Hematopoietic multipotent progenitor cell (in vitro differentiated cells): ENCODE measurements at regions not wholly inside any gene's neighbourhood (a gene's known extent, or its start where the extent isn't known, plus 50 kb on each side); places are given as distances from the start of the nearest gene placed in this dataset.

Experiments
- DNase-seq, 3 donors: peaks; one replicate each; pipeline ENCODE4 v3.0.0-alpha.2; 2011 to 2015; ENCODE audit warnings: low read depth in 2 of 3, low spot score in 2 of 3

- DNase-seq: no peak
Observed at GRCh38 chr10:36638462-36639155, 486.8 kb upstream of the ANKRD30A start.

GRCh38 chr10:36636879-36637278 lies 488.5 kb upstream of the ANKRD30A start:
- DNase-seq: no peak

- DNase-seq: no peak
Observed at GRCh38 chr10:36636285-36636839, 489.0 kb upstream of the ANKRD30A start.

GRCh38 chr10:36634916-36635315 lies 490.5 kb upstream of the ANKRD30A start:
- DNase-seq: no peak

GRCh38 chr10:36630267-36630666 lies 495.1 kb upstream of the ANKRD30A start:
- no peak for DNase-seq

GRCh38 chr10:36629476-36629875 lies 495.9 kb upstream of the ANKRD30A start:
- no peak for DNase-seq

- no peak for DNase-seq
Observed at GRCh38 chr10:36624551-36625100, 500.8 kb upstream of the ANKRD30A start.

- DNase-seq: no peak
Observed at GRCh38 chr10:36621346-36621745, 504.1 kb upstream of the ANKRD30A start.

- DNase-seq: no peak
Observed at GRCh38 chr10:36612436-36612835, 513.0 kb upstream of the ANKRD30A start.

- no peak for DNase-seq
Observed at GRCh38 chr10:36608866-36609265, 516.5 kb upstream of the ANKRD30A start.

GRCh38 chr10:36608251-36608650 lies 517.1 kb upstream of the ANKRD30A start:
- DNase-seq: no peak

GRCh38 chr10:36606234-36606839 lies 519.1 kb upstream of the ANKRD30A start:
- no peak for DNase-seq

GRCh38 chr10:36604316-36604715 lies 521.1 kb upstream of the ANKRD30A start:
- DNase-seq: no peak

- DNase-seq: no peak
Observed at GRCh38 chr10:36603688-36604087, 521.7 kb upstream of the ANKRD30A start.

- no peak for DNase-seq
Observed at GRCh38 chr10:36602374-36602773, 523.0 kb upstream of the ANKRD30A start.

GRCh38 chr10:36597756-36598320 lies 527.6 kb upstream of the ANKRD30A start:
- no peak for DNase-seq

GRCh38 chr10:36592964-36593363 lies 532.4 kb upstream of the ANKRD30A start:
- no peak for DNase-seq

- DNase-seq: no peak
Observed at GRCh38 chr10:36591436-36591835, 534.0 kb upstream of the ANKRD30A start.

GRCh38 chr10:36583690-36584089 lies 541.7 kb upstream of the ANKRD30A start:
- DNase-seq: no peak

GRCh38 chr10:36581237-36581636 lies 544.2 kb upstream of the ANKRD30A start:
- DNase-seq: no peak

GRCh38 chr10:36578306-36578705 lies 547.1 kb upstream of the ANKRD30A start:
- DNase-seq: no peak

GRCh38 chr10:36577126-36577525 lies 548.3 kb upstream of the ANKRD30A start:
- DNase-seq: no peak
